Kidney tubule cell (primary cell): ENCODE measurements at regions not wholly inside any gene's neighbourhood (a gene's known extent, or its start where the extent isn't known, plus 50 kb on each side); places are given as distances from the start of the nearest gene placed in this dataset.

Source experiments
- DNase-seq: peaks from one replicate; pipeline ENCODE4 v3.0.0-alpha.2; 2018; ENCODE audit warnings: low spot score

GRCh38 chr12:130017591-130018449 is 114.0 kb upstream of the TMEM132D start:
- peak; percentile 34 for DNase-seq

- DNase-seq: no peak
Measured at GRCh38 chr12:130018614-130019013, 114.8 kb upstream of the TMEM132D start.

GRCh38 chr12:130026608-130027176 is 122.9 kb upstream of the TMEM132D start:
- DNase-seq: peak; percentile 55

GRCh38 chr12:130027798-130028197 is 124.0 kb upstream of the TMEM132D start:
- no peak for DNase-seq

- DNase-seq: no peak
Measured at GRCh38 chr12:130029151-130029550, 125.3 kb upstream of the TMEM132D start.

- no peak for DNase-seq
Measured at GRCh38 chr12:130031041-130031440, 127.2 kb upstream of the TMEM132D start.

GRCh38 chr12:130031571-130032189 is 127.9 kb upstream of the TMEM132D start:
- DNase-seq: peak; percentile 58

GRCh38 chr12:130041983-130042812 is 120.1 kb upstream of the FZD10 start:
- peak; percentile 43 for DNase-seq

- peak; percentile 11 for DNase-seq
Measured at GRCh38 chr12:130043685-130044406, 118.4 kb upstream of the FZD10 start.

- peak; percentile 36 for DNase-seq
Measured at GRCh38 chr12:130044991-130045621, 117.2 kb upstream of the FZD10 start.

- DNase-seq: no peak
Measured at GRCh38 chr12:130049666-130050065, 112.6 kb upstream of the FZD10 start.

- no peak for DNase-seq
Measured at GRCh38 chr12:130051900-130052299, 110.4 kb upstream of the FZD10 start.

GRCh38 chr12:130053651-130054069 is 108.6 kb upstream of the FZD10 start:
- no peak for DNase-seq

GRCh38 chr12:130054803-130055202 is 107.5 kb upstream of the FZD10 start:
- DNase-seq: no peak

- DNase-seq: no peak
Measured at GRCh38 chr12:130058926-130059472, 103.3 kb upstream of the FZD10 start.

- no peak for DNase-seq
Measured at GRCh38 chr12:130063866-130064265, 98.4 kb upstream of the FZD10 start.

GRCh38 chr12:130064999-130065398 is 97.3 kb upstream of the FZD10 start:
- DNase-seq: no peak

GRCh38 chr12:130066742-130067141 is 95.5 kb upstream of the FZD10 start:
- no peak for DNase-seq

GRCh38 chr12:130068741-130069140 is 93.5 kb upstream of the FZD10 start:
- no peak for DNase-seq

GRCh38 chr12:130070126-130070611 is 92.1 kb upstream of the FZD10 start:
- DNase-seq: peak; percentile 68

GRCh38 chr12:130073721-130074120 is 88.5 kb upstream of the FZD10 start:
- peak; percentile 28 for DNase-seq
